BLaER1 (cell line): ENCODE measurements at regions not wholly inside any gene's neighbourhood (a gene's known extent, or its start where the extent isn't known, plus 50 kb on each side); places are given as distances from the start of the nearest gene placed in this dataset.
"Not testable (repeated sequence)": the region's sequence is repeated elsewhere in the genome, so short reads cannot be mapped to it uniquely, and the experiment has no call there.

Source experiments
- H3K27ac ChIP-seq: shearing (Covaris generic); formaldehyde crosslinking; 2 replicates; pipeline ENCODE4 v1.8.1; 2022
- H3K27me3 ChIP-seq: shearing (Covaris generic); formaldehyde crosslinking; 2 replicates; pipeline ENCODE4 v1.8.1; 2022
- H3K36me3 ChIP-seq: shearing (Covaris generic); formaldehyde crosslinking; 2 replicates; pipeline ENCODE4 v1.8.1; 2022
- H3K4me1 ChIP-seq: shearing (Covaris generic); formaldehyde crosslinking; 2 replicates; pipeline ENCODE4 v1.8.1; 2022
- H3K4me2 ChIP-seq: shearing (Covaris generic); formaldehyde crosslinking; 2 replicates; pipeline ENCODE4 v1.8.1; 2022
- H3K4me3 ChIP-seq: shearing (Covaris generic); formaldehyde crosslinking; 2 replicates; pipeline ENCODE4 v1.8.1; 2022
- H3K9ac ChIP-seq: shearing (Covaris generic); formaldehyde crosslinking; 2 replicates; pipeline ENCODE4 v1.8.1; 2022
- H3K9me3 ChIP-seq: shearing (Covaris generic); formaldehyde crosslinking; 2 replicates; pipeline ENCODE4 v1.8.1; 2022
- H4K20me1 ChIP-seq: shearing (Covaris generic); formaldehyde crosslinking; 2 replicates; pipeline ENCODE4 v1.8.1; 2022
- Cebpa-rat ChIP-seq: shearing (Covaris generic); IDR thresholded peaks from 2 replicates; pipeline ENCODE4 v1.8.1; 2022

- TF ChIP-seq Cebpa-rat = no peak
- peaks cover 12% of the 10 kb centered on the region for H3K9me3 ChIP-seq
- H3K9ac ChIP-seq = no peak overlapping the region
- H3K4me3 ChIP-seq = no peak overlapping the region
- H3K4me2 ChIP-seq = no peak overlapping the region
- no peak overlapping the region for H3K27ac ChIP-seq
- peaks cover 10% of the 10 kb centered on the region for H3K4me1 ChIP-seq
- H3K36me3 ChIP-seq = no peaks in the 10 kb centered on the region
- no peaks in the 10 kb centered on the region for H4K20me1 ChIP-seq
- no peaks in the 10 kb centered on the region for H3K27me3 ChIP-seq
Measured at GRCh38 chr15:47908950-47909670, 191.8 kb downstream of the SEMA6D start.

GRCh38 chr15:47912910-47913309 is 195.6 kb downstream of the SEMA6D start:
- H4K20me1 ChIP-seq, H3K4me2 ChIP-seq, H3K9me3 ChIP-seq, H3K4me3 ChIP-seq, H3K9ac ChIP-seq, H3K27ac ChIP-seq, H3K27me3 ChIP-seq, H3K36me3 ChIP-seq: not testable (repeated sequence)
- H3K4me1 ChIP-seq = peaks cover 10% of the 10 kb centered on the region

GRCh38 chr15:47917881-47918280 is 200.6 kb downstream of the SEMA6D start:
- no peak overlapping the region for H3K4me2 ChIP-seq
- H3K4me3 ChIP-seq = no peak overlapping the region
- H3K27me3 ChIP-seq = no peaks in the 10 kb centered on the region
- no peaks in the 10 kb centered on the region for H4K20me1 ChIP-seq
- H3K27ac ChIP-seq = no peak overlapping the region
- H3K9ac ChIP-seq = no peak overlapping the region
- no peaks in the 10 kb centered on the region for H3K36me3 ChIP-seq
- H3K9me3 ChIP-seq = no peaks in the 10 kb centered on the region
- TF ChIP-seq Cebpa-rat = no peak
- no peaks in the 10 kb centered on the region for H3K4me1 ChIP-seq

GRCh38 chr15:47918877-47919276 is 201.6 kb downstream of the SEMA6D start:
- no peaks in the 10 kb centered on the region for H4K20me1 ChIP-seq
- no peak for TF ChIP-seq Cebpa-rat
- H3K27me3 ChIP-seq = no peaks in the 10 kb centered on the region
- H3K9ac ChIP-seq = no peak overlapping the region
- H3K4me1 ChIP-seq = no peaks in the 10 kb centered on the region
- H3K36me3 ChIP-seq = no peaks in the 10 kb centered on the region
- no peak overlapping the region for H3K4me2 ChIP-seq
- H3K27ac ChIP-seq = no peak overlapping the region
- no peaks in the 10 kb centered on the region for H3K9me3 ChIP-seq
- H3K4me3 ChIP-seq = no peak overlapping the region

- no peak overlapping the region for H3K4me3 ChIP-seq
- no peak overlapping the region for H3K4me2 ChIP-seq
- no peak overlapping the region for H3K27ac ChIP-seq
- H3K4me1 ChIP-seq = 0 out of 2 replicates have a peak, but pooled peaks cover 5% of the 10 kb centered on the region
- H3K27me3 ChIP-seq = no peaks in the 10 kb centered on the region
- H4K20me1 ChIP-seq = no peaks in the 10 kb centered on the region
- H3K9ac ChIP-seq = no peak overlapping the region
- no peaks in the 10 kb centered on the region for H3K9me3 ChIP-seq
- TF ChIP-seq Cebpa-rat = no peak
- no peaks in the 10 kb centered on the region for H3K36me3 ChIP-seq
Measured at GRCh38 chr15:47924381-47924780, 196.4 kb upstream of the SLC24A5 start.

GRCh38 chr15:47929138-47929803 is 191.5 kb upstream of the SLC24A5 start:
- no peak overlapping the region for H3K4me3 ChIP-seq
- H3K9me3 ChIP-seq = no peaks in the 10 kb centered on the region
- H3K27ac ChIP-seq = no peak overlapping the region
- H3K4me1 ChIP-seq = 0 out of 2 replicates have a peak, but pooled peaks cover 4% of the 10 kb centered on the region
- no peak for TF ChIP-seq Cebpa-rat
- no peaks in the 10 kb centered on the region for H3K36me3 ChIP-seq
- H3K9ac ChIP-seq = no peak overlapping the region
- H4K20me1 ChIP-seq = no peaks in the 10 kb centered on the region
- H3K4me2 ChIP-seq = no peak overlapping the region
- no peaks in the 10 kb centered on the region for H3K27me3 ChIP-seq

GRCh38 chr15:47932261-47932660 is 188.5 kb upstream of the SLC24A5 start:
- H3K9ac ChIP-seq = no peak overlapping the region
- no peaks in the 10 kb centered on the region for H3K4me1 ChIP-seq
- no peak overlapping the region for H3K27ac ChIP-seq
- H3K27me3 ChIP-seq = no peaks in the 10 kb centered on the region
- H3K4me2 ChIP-seq = no peak overlapping the region
- no peak for TF ChIP-seq Cebpa-rat
- no peak overlapping the region for H3K4me3 ChIP-seq
- H4K20me1 ChIP-seq = no peaks in the 10 kb centered on the region
- no peaks in the 10 kb centered on the region for H3K36me3 ChIP-seq
- H3K9me3 ChIP-seq = no peaks in the 10 kb centered on the region

- Histone ChIP-seq H3K4me3 (no peak overlapping the region), H3K9me3 (no peaks in the 10 kb centered on the region), H3K27ac (no peak overlapping the region), H3K9ac (no peak overlapping the region), H3K27me3 (no peaks in the 10 kb centered on the region), H3K4me2 (no peak overlapping the region), H3K36me3 (no peaks in the 10 kb centered on the region), H3K4me1 (no peaks in the 10 kb centered on the region), H4K20me1 (no peaks in the 10 kb centered on the region)
- no peak for TF ChIP-seq Cebpa-rat
Measured at GRCh38 chr15:47932951-47933641, 187.7 kb upstream of the SLC24A5 start.

- Histone ChIP-seq H3K9me3 (no peaks in the 10 kb centered on the region), H3K4me3 (no peak overlapping the region), H4K20me1 (no peaks in the 10 kb centered on the region), H3K4me2 (no peak overlapping the region), H3K9ac (no peak overlapping the region), H3K36me3 (no peaks in the 10 kb centered on the region), H3K4me1 (no peaks in the 10 kb centered on the region), H3K27ac (no peak overlapping the region), H3K27me3 (no peaks in the 10 kb centered on the region)
- TF ChIP-seq Cebpa-rat = no peak
Measured at GRCh38 chr15:47933865-47934264, 186.9 kb upstream of the SLC24A5 start.

- Histone ChIP-seq H3K27me3 (no peaks in the 10 kb centered on the region), H3K9me3 (no peaks in the 10 kb centered on the region), H3K27ac (no peak overlapping the region), H3K36me3 (no peaks in the 10 kb centered on the region), H3K9ac (no peak overlapping the region), H3K4me1 (no peaks in the 10 kb centered on the region), H3K4me3 (no peak overlapping the region), H3K4me2 (no peak overlapping the region), H4K20me1 (no peaks in the 10 kb centered on the region)
- no peak for TF ChIP-seq Cebpa-rat
Measured at GRCh38 chr15:47934342-47934741, 186.4 kb upstream of the SLC24A5 start.
